ENCODE measurements at regions not wholly inside any gene's neighbourhood (a gene's known extent, or its start where the extent isn't known, plus 50 kb on each side); places are given as distances from the start of the nearest gene placed in this dataset.
"Not testable (repeated sequence)": the region's sequence is repeated elsewhere in the genome, so short reads cannot be mapped to it uniquely, and the experiment has no call there.

DNA sequence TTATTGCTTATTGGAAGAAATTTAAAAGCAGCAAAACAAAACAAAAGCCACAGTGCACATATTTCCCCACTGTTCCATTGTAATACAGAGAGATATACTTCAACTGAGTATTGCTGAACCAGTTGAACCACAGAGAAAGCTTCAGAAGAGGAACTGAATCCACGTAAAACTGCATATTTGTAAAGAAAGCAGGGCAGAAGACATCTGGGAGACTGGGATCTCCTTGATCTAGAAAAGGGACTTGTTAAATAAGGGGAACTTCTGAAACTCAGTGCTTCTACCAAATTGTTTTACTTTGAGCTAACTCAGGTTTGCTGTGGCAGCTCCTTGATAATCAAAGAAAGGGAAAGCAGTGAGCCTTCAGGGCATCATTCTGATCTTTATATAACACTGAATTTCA is 411.1 kb upstream of the MDGA2 start:
- H3K4me3 ChIP-seq (ENCODE audit: low read depth, low read length): no peak overlapping the region
- TF ChIP-seq, protein P1, sequence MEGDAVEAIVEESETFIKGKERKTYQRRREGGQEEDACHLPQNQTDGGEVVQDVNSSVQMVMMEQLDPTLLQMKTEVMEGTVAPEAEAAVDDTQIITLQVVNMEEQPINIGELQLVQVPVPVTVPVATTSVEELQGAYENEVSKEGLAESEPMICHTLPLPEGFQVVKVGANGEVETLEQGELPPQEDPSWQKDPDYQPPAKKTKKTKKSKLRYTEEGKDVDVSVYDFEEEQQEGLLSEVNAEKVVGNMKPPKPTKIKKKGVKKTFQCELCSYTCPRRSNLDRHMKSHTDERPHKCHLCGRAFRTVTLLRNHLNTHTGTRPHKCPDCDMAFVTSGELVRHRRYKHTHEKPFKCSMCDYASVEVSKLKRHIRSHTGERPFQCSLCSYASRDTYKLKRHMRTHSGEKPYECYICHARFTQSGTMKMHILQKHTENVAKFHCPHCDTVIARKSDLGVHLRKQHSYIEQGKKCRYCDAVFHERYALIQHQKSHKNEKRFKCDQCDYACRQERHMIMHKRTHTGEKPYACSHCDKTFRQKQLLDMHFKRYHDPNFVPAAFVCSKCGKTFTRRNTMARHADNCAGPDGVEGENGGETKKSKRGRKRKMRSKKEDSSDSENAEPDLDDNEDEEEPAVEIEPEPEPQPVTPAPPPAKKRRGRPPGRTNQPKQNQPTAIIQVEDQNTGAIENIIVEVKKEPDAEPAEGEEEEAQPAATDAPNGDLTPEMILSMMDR (IDR thresholded peaks at IDR 0.05; ENCODE audit: borderline replicate concordance, insufficient read depth, low read depth, low read length): no peak

DNA sequence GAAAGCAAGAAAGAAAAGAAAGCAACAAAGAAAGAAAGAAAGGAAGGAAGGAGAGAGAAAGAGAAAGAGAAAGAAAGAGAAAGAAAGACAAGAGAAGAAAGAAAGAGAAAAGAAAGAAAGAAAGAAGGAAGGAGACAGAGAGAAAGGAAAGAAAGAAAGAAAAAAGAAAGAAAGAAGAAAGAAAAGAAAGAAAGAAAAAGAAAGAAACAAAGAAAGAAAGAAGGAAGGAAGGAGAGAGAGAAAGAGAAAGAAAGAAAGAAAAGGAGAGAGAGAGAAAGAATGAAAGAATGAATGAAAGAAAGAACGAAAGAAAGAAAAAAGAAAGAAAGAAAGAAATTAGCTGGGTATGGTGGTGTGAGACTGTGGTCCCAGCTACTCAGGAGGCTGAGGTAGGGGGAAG is 400.1 kb upstream of the MDGA2 start:
- no peak overlapping the region for H3K4me3 ChIP-seq (ENCODE audit: low read depth, low read length)
- TF ChIP-seq, protein P1 (IDR thresholded peaks at IDR 0.05; ENCODE audit: borderline replicate concordance, insufficient read depth, low read depth, low read length): no peak

GRCh38 chr14:48052973-48053372 is 377.6 kb upstream of the MDGA2 start:
- TF ChIP-seq, protein P1 (IDR thresholded peaks at IDR 0.05; ENCODE audit: borderline replicate concordance, insufficient read depth, low read depth, low read length): no peak
- H3K4me3 ChIP-seq (ENCODE audit: low read depth, low read length): no peak overlapping the region

GRCh38 chr14:48035836-48036235 is 360.4 kb upstream of the MDGA2 start:
- TF ChIP-seq, protein P1 (IDR thresholded peaks at IDR 0.05; ENCODE audit: borderline replicate concordance, insufficient read depth, low read depth, low read length): no peak
- no peak overlapping the region for H3K4me3 ChIP-seq (ENCODE audit: low read depth, low read length)

GRCh38 chr14:48027115-48027514 is 351.7 kb upstream of the MDGA2 start:
- no peak overlapping the region for H3K4me3 ChIP-seq (ENCODE audit: low read depth, low read length)
- TF ChIP-seq, protein P1 (IDR thresholded peaks at IDR 0.05; ENCODE audit: borderline replicate concordance, insufficient read depth, low read depth, low read length): no peak

DNA sequence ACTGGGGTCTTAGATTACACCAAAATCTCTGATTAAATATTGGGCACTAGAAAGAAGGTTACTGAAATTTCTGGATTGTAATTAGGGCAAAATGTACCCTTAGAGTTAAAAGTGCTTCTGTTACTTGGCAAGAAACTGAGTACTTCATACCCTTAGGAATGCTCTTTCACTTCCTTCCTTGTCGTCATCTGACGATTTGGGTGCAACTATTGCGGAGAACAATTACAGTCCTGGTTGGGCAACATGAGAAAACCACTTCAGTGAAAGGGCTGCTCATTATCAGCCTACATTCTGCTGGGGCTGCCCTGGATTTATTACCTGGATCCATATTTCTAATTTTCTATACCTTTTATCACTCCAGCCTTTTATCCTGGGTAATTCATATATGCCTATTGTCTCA is 348.5 kb upstream of the MDGA2 start:
- TF ChIP-seq, protein P1 (IDR thresholded peaks at IDR 0.05; ENCODE audit: borderline replicate concordance, insufficient read depth, low read depth, low read length): no peak
- H3K4me3 ChIP-seq (ENCODE audit: low read depth, low read length): no peak overlapping the region

GRCh38 chr14:48011484-48011883 is 336.1 kb upstream of the MDGA2 start:
- H3K4me3 ChIP-seq (ENCODE audit: low read depth, low read length): not testable (repeated sequence)

DNA sequence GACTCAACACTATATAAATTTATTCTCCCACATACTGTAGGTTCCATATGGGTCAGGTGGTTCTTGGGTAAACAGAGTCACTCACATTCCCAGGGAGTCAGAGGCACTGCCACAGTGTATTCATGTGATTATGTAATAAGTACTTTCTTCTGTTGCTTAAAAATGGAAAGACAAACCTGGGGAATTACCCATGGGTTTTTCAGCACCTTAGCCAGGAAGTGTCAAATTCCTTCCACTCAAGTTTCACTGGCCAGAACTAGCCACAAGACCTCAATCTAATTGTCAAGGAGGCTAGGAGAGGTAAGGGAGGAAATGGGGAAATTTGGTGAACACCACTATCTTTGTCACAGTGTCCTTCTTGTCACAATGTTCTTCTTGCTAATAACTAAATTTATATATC is 333.2 kb upstream of the MDGA2 start:
- TF ChIP-seq, protein P1 (IDR thresholded peaks at IDR 0.05; ENCODE audit: borderline replicate concordance, insufficient read depth, low read depth, low read length): no peak
- H3K4me3 ChIP-seq (ENCODE audit: low read depth, low read length): no peak overlapping the region
